ENCODE measurements at regions not wholly inside any gene's neighbourhood (a gene's known extent, or its start where the extent isn't known, plus 50 kb on each side); places are given as distances from the start of the nearest gene placed in this dataset.

DNA sequence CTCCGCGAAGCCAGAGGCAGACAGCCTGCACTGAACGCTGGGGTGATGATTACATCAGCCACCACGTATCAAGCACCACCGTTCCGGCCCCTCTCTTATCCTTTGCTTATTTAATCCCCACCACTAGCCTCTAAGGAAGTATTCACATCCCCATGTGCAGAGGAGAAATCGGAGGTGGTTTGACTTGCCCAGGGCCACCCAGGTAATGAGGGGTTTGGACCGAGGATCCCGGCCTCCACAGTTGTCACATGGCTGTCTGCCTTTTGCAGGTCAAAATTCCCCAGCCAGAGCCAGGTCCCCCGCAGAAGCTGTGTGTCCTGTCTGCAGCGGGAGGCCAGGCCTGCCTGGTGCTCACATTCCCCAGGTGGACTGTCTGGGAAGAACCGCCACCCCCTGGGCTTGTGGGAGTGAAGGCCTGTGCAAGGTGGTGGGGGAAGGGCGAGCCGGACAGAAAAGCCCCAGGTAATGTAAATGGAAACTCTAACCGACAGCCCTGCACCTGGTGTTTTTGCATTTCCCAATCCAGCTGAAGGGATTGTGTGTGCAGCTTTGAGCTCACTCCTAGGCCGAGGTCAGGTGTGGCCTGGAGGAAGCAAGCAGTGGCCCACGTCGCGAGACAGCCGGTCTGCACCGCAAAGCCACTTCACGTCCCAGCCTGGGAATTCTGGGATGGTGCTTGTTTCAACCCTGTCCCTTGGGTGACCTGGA lies 108.5 kb upstream of the ID2 start:
- H3K9me3 ChIP-seq (replicated peaks; ENCODE audit: insufficient read depth, low read length), result no peaks in the 10 kb centered on the region
- H3K4me3 ChIP-seq (ENCODE audit: low read length), result no peak overlapping the region
- no peaks in the 10 kb centered on the region for H3K36me3 ChIP-seq (replicated peaks; ENCODE audit: insufficient read depth, low read length)
- H3K79me2 ChIP-seq (ENCODE audit: low read length), result no peaks in the 10 kb centered on the region
- TF ChIP-seq, protein P1, sequence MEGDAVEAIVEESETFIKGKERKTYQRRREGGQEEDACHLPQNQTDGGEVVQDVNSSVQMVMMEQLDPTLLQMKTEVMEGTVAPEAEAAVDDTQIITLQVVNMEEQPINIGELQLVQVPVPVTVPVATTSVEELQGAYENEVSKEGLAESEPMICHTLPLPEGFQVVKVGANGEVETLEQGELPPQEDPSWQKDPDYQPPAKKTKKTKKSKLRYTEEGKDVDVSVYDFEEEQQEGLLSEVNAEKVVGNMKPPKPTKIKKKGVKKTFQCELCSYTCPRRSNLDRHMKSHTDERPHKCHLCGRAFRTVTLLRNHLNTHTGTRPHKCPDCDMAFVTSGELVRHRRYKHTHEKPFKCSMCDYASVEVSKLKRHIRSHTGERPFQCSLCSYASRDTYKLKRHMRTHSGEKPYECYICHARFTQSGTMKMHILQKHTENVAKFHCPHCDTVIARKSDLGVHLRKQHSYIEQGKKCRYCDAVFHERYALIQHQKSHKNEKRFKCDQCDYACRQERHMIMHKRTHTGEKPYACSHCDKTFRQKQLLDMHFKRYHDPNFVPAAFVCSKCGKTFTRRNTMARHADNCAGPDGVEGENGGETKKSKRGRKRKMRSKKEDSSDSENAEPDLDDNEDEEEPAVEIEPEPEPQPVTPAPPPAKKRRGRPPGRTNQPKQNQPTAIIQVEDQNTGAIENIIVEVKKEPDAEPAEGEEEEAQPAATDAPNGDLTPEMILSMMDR (IDR thresholded peaks at IDR 0.05; ENCODE audit: low read length), result no peak
- no peak for TF ChIP-seq EZH2phosphoT487 (IDR thresholded peaks at IDR 0.05; ENCODE audit: low read length)
- H3K4me2 ChIP-seq (ENCODE audit: low read depth, low read length), result no peak overlapping the region
- H2AFZ ChIP-seq (ENCODE audit: low read length), result no peak overlapping the region
- H3K27ac ChIP-seq (ENCODE audit: low read length), result no peak overlapping the region
- no peaks in the 10 kb centered on the region for H3K27me3 ChIP-seq (replicated peaks; ENCODE audit: insufficient read depth, low read length)
- H3K9me2 ChIP-seq (replicated peaks; ENCODE audit: insufficient read depth, low read length), result no peaks in the 10 kb centered on the region
- H3F3A ChIP-seq (ENCODE audit: insufficient read depth, low read length), result no peaks in the 10 kb centered on the region
- H4K20me1 ChIP-seq (ENCODE audit: insufficient read depth, low read length), result no peaks in the 10 kb centered on the region
- H3K9ac ChIP-seq (ENCODE audit: low read length), result no peak overlapping the region
- no peak for DNase-seq
- H3K4me1 ChIP-seq (ENCODE audit: low read length), result no peaks in the 10 kb centered on the region

DNA sequence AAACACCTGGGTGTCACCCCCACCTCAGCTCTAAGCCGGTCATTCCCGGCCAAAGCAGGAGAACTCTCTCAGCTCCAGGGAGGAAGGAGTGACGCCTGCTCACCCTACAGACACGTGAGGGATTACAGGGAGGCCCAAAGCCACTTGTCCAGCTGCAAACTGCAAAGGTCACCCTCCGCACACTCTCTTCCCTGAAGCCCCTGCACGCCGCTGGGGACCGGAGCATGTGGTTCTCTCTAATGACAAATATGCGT lies 108.0 kb upstream of the ID2 start:
- no peak overlapping the region for H3K4me3 ChIP-seq (ENCODE audit: low read length)
- no peak overlapping the region for H3K9ac ChIP-seq (ENCODE audit: low read length)
- no peaks in the 10 kb centered on the region for H3K9me3 ChIP-seq (replicated peaks; ENCODE audit: insufficient read depth, low read length)
- no peaks in the 10 kb centered on the region for H3K9me2 ChIP-seq (replicated peaks; ENCODE audit: insufficient read depth, low read length)
- no peaks in the 10 kb centered on the region for H3K27me3 ChIP-seq (replicated peaks; ENCODE audit: insufficient read depth, low read length)
- no peaks in the 10 kb centered on the region for H4K20me1 ChIP-seq (ENCODE audit: insufficient read depth, low read length)
- H3K36me3 ChIP-seq (replicated peaks; ENCODE audit: insufficient read depth, low read length), result no peaks in the 10 kb centered on the region
- H2AFZ ChIP-seq (ENCODE audit: low read length), result no peak overlapping the region
- no peak overlapping the region for H3K4me2 ChIP-seq (ENCODE audit: low read depth, low read length)
- TF ChIP-seq, protein P1 (IDR thresholded peaks at IDR 0.05; ENCODE audit: low read length), result no peak
- no peak for TF ChIP-seq EZH2phosphoT487 (IDR thresholded peaks at IDR 0.05; ENCODE audit: low read length)
- TF ChIP-seq EZH2 (optimal IDR thresholded peaks at IDR 0.05; ENCODE audit: low read depth, low read length), result no peak
- no peak for DNase-seq
- H3K27ac ChIP-seq (ENCODE audit: low read length), result no peak overlapping the region
- no peaks in the 10 kb centered on the region for H3F3A ChIP-seq (ENCODE audit: insufficient read depth, low read length)
- no peaks in the 10 kb centered on the region for H3K4me1 ChIP-seq (ENCODE audit: low read length)
- no peaks in the 10 kb centered on the region for H3K79me2 ChIP-seq (ENCODE audit: low read length)

DNA sequence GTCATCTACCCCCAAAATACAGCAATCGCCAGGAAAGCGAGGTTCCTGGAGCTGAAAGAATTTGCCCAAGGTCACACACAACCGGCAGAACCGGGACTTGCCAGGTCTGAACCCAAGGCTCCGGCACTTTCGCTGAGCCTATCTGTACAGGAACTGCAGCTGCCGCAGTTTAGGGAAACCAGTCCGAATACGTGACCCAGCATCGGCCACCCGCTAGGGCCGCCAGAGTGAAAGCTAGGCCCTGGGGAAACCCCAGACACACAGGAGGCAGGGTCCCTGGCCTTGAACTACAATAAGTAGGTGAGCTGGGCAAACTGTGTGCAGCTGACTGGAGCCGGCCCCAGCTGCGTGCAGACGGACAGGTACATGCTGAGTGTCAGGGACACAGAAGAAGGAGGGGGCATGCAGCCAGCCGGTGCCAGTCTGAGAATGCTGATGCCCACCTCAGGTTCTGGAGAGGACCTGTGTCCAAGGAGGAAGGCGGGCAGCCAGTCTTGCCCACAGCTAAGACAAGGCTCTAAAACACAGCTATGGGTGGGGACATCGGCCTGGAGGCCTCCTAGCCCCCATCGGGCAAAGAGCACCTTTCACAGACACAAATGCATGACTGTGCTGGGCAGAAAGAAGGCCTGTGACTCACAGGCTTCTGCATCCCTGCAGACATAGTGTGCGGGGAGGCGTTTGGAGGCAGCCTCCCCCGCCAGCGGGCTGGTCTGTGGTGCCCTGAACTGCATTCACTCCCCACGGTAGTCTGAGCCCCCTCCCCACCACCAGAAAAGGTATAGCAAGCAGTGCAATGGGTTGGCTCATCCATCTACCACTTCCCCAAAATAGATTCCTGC lies 107.4 kb upstream of the ID2 start:
- Histone ChIP-seq H3K9ac (ENCODE audit: low read length) (no peak overlapping the region), H3K27ac (ENCODE audit: low read length) (no peak overlapping the region), H3F3A (ENCODE audit: insufficient read depth, low read length) (no peaks in the 10 kb centered on the region), H3K4me1 (ENCODE audit: low read length) (no peaks in the 10 kb centered on the region), H3K4me2 (ENCODE audit: low read depth, low read length) (no peak overlapping the region), H3K36me3 (replicated peaks; ENCODE audit: insufficient read depth, low read length) (no peaks in the 10 kb centered on the region), H4K20me1 (ENCODE audit: insufficient read depth, low read length) (no peaks in the 10 kb centered on the region), H3K9me2 (replicated peaks; ENCODE audit: insufficient read depth, low read length) (no peaks in the 10 kb centered on the region), H3K4me3 (ENCODE audit: low read length) (no peak overlapping the region), H3K27me3 (replicated peaks; ENCODE audit: insufficient read depth, low read length) (no peaks in the 10 kb centered on the region), H3K79me2 (ENCODE audit: low read length) (no peaks in the 10 kb centered on the region), H2AFZ (ENCODE audit: low read length) (no peak overlapping the region), H3K9me3 (replicated peaks; ENCODE audit: insufficient read depth, low read length) (no peaks in the 10 kb centered on the region)
- TF ChIP-seq EZH2 (optimal IDR thresholded peaks at IDR 0.05; ENCODE audit: low read depth, low read length) (no peak), EZH2phosphoT487 (IDR thresholded peaks at IDR 0.05; ENCODE audit: low read length) (no peak)
- TF ChIP-seq, protein P1 (IDR thresholded peaks at IDR 0.05; ENCODE audit: low read length), result no peak
- DNase-seq, result no peak
